Natural killer cell (primary cell): ENCODE measurements at regions not wholly inside any gene's neighbourhood (a gene's known extent, or its start where the extent isn't known, plus 50 kb on each side); places are given as distances from the start of the nearest gene placed in this dataset.

Experiments used
- ATAC-seq, 3 donors: fragments of 150-1000 bp in 2 of 3; fragments of 200-7000 bp in 1 of 3; cut with Tn5 transposase; 1 replicate in 1 of 3; 2 replicates in 2 of 3; pipeline ENCODE4 v1.10.0; 2021; ENCODE audit warnings: mild to moderate bottlenecking in 2 of 3, moderate library complexity in 2 of 3
- DNase-seq, 2 donors: peaks; one replicate each; pipeline versions ENCODE4 v3.0.0 to v3.0.0-alpha.2; 2013 to 2021; ENCODE audit warnings: mixed read lengths in 1 of 2
- H3K27ac ChIP-seq: one replicate; pipeline ENCODE4 v1.5.1; 2013; ENCODE audit warnings: mild to moderate bottlenecking, low read length
- H3K27me3 ChIP-seq: one replicate; pipeline ENCODE4 v1.6.1; 2013; ENCODE audit warnings: low read length; ENCODE audit not compliant: control insufficient read depth, insufficient read depth
- H3K36me3 ChIP-seq: one replicate; pipeline ENCODE4 v1.6.1; 2013; ENCODE audit warnings: low read length; ENCODE audit not compliant: control insufficient read depth, insufficient read depth
- H3K4me1 ChIP-seq: one replicate; pipeline ENCODE4 v1.6.1; 2013; ENCODE audit warnings: low read length; ENCODE audit not compliant: control insufficient read depth, insufficient read depth
- H3K4me3 ChIP-seq: one replicate; pipeline ENCODE4 v1.5.1; 2013; ENCODE audit warnings: low read length
- H3K9me3 ChIP-seq: one replicate; pipeline ENCODE4 v1.6.1; 2013; ENCODE audit warnings: low read length; ENCODE audit not compliant: control insufficient read depth, insufficient read depth
- H3K27ac Mint-ChIP-seq, 2 donors: one replicate each; pipeline ENCODE4 v1.8.0; 2022; ENCODE audit warnings: mild to moderate bottlenecking in 2 of 2, mixed read lengths in 2 of 2, moderate library complexity in 1 of 2
- H3K27me3 Mint-ChIP-seq, 2 donors: one replicate each; pipeline ENCODE4 v1.8.0; 2022; ENCODE audit warnings: low read depth in 2 of 2, mixed read lengths in 2 of 2
- H3K36me3 Mint-ChIP-seq: one replicate; pipeline ENCODE4 v1.8.0; 2022; ENCODE audit warnings: mixed read lengths
- H3K4me1 Mint-ChIP-seq, 2 donors: one replicate each; pipeline ENCODE4 v1.8.0; 2022; ENCODE audit warnings: mixed read lengths in 2 of 2
- H3K4me3 Mint-ChIP-seq: one replicate; pipeline ENCODE4 v1.8.0; 2022; ENCODE audit warnings: mild to moderate bottlenecking, moderate library complexity, mixed read lengths
- H3K9me3 Mint-ChIP-seq, 2 donors: one replicate each; pipeline ENCODE4 v1.8.0; 2022; ENCODE audit warnings: mixed read lengths in 2 of 2
- WGBS: methylation state at CpG from one replicate; pipeline ENCODE4 v1.1.7; 2013; ENCODE audit warnings: missing lambda C conversion rate; ENCODE audit not compliant: insufficient coverage; 5-methylcytosine and 5-hydroxymethylcytosine counted together
- intact Hi-C: fragments of 100-400 bp; cut with micrococcal nuclease; formaldehyde crosslinking; loops from one replicate; pipeline ENCODE4 v1.14.2; 2022
- TF ChIP-seq, protein P1 (sequence below): fragments of 200-600 bp; IDR thresholded peaks from one replicate; pipeline ENCODE4 v1.8.0; 2022; ENCODE audit warnings: antibody characterized with exemption

DNA sequence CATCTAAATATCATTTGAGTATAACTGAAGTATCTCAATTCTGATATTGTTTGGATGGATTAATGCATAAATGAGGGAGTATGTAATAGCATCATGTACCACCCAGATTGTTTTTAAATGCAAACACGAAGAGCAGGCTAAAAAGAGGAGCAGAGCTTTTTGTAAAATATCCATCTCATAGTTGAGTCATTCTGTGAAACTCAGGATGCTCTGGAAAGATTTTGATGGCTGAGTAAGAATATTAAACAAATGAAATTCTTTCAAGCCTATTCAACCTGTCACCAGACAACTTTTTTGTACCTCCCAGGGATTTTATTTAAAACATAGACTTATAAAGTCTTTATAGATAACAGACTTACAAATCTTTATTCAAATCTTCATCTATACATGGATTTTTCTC is 625.9 kb downstream of the TLE4 start:
- WGBS: 33% methylated on average over 1 of the region's 1 CpG
- Histone ChIP-seq H3K9me3 (no peaks in the 10 kb centered on the region), H3K36me3 (no peaks in the 10 kb centered on the region), H3K4me1 (no peaks in the 10 kb centered on the region), H3K27me3 (no peaks in the 10 kb centered on the region), H3K4me3 (no peak overlapping the region), H3K27ac (no peak overlapping the region)
- no peaks in the 10 kb centered on the region for H3K4me1 Mint-ChIP-seq
- no peak overlapping the region for H3K27ac Mint-ChIP-seq
- TF ChIP-seq, protein P1, sequence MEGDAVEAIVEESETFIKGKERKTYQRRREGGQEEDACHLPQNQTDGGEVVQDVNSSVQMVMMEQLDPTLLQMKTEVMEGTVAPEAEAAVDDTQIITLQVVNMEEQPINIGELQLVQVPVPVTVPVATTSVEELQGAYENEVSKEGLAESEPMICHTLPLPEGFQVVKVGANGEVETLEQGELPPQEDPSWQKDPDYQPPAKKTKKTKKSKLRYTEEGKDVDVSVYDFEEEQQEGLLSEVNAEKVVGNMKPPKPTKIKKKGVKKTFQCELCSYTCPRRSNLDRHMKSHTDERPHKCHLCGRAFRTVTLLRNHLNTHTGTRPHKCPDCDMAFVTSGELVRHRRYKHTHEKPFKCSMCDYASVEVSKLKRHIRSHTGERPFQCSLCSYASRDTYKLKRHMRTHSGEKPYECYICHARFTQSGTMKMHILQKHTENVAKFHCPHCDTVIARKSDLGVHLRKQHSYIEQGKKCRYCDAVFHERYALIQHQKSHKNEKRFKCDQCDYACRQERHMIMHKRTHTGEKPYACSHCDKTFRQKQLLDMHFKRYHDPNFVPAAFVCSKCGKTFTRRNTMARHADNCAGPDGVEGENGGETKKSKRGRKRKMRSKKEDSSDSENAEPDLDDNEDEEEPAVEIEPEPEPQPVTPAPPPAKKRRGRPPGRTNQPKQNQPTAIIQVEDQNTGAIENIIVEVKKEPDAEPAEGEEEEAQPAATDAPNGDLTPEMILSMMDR: no peak
- ATAC-seq: no peak
- no peaks in the 10 kb centered on the region for H3K36me3 Mint-ChIP-seq
- intact Hi-C loops: no loop called here
- DNase-seq: no peak
- no peaks in the 10 kb centered on the region for H3K27me3 Mint-ChIP-seq
- no peak overlapping the region for H3K4me3 Mint-ChIP-seq
- peaks cover 2 to 4% of the 10 kb centered on the region in 2 donors for H3K9me3 Mint-ChIP-seq

DNA sequence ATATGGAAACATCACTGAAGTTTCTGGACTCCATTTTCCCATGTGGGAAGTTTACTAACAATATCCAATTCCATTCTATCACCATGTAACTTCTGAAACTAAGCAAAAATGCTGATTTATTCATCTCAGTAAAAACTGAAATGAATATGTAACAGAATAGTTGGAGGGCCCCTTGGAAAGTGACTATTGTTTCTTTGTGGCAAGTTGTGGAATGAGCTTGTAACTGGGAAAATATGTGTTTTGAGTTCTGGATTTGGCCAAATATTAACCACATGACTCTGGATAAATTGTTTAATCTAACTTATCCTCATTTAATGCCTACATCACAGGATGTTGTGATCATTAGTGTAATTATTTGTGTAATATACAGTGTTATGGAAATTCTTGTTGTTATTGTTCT is 619.3 kb downstream of the TLE4 start:
- no peaks in the 10 kb centered on the region for H3K27me3 Mint-ChIP-seq
- peaks cover 0 to 4% of the 10 kb centered on the region in 2 donors for H3K9me3 Mint-ChIP-seq
- H3K4me3 Mint-ChIP-seq: no peak overlapping the region
- H3K36me3 ChIP-seq: no peaks in the 10 kb centered on the region
- no peak overlapping the region for H3K27ac Mint-ChIP-seq
- no peak overlapping the region for H3K4me3 ChIP-seq
- DNase-seq (no peak), ATAC-seq (no peak)
- intact Hi-C loops: no loop called here
- H3K27me3 ChIP-seq: no peaks in the 10 kb centered on the region
- H3K4me1 Mint-ChIP-seq: no peaks in the 10 kb centered on the region
- no peak overlapping the region for H3K27ac ChIP-seq
- TF ChIP-seq, protein P1: no peak
- no peaks in the 10 kb centered on the region for H3K36me3 Mint-ChIP-seq
- H3K9me3 ChIP-seq: no peaks in the 10 kb centered on the region
- no peaks in the 10 kb centered on the region for H3K4me1 ChIP-seq

DNA sequence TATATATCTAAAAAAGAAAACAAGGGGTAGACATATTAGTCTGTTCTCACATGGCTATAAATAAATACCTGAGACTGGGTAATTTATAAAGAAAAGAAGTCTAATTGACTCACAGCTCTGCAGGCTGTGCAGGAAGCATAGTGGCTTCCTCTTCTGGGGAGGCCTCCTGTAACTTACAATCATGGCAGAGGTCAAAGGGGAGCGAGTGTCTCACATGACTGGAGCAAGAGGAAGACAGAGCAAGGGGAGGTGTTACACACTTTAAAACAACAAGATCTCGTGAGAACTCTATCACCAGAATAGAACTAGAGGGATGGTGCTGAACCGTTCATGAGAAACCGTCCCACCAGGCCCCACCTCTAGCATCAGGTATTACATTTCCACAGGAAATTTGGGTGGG is 616.8 kb downstream of the TLE4 start:
- Histone ChIP-seq H3K9me3 (no peaks in the 10 kb centered on the region), H3K27ac (no peak overlapping the region), H3K27me3 (no peaks in the 10 kb centered on the region), H3K4me3 (no peak overlapping the region), H3K36me3 (no peaks in the 10 kb centered on the region), H3K4me1 (no peaks in the 10 kb centered on the region)
- no peaks in the 10 kb centered on the region for H3K27me3 Mint-ChIP-seq
- WGBS: 93% methylated on average over 4 of the region's 4 CpGs
- DNase-seq: no peak
- no peak overlapping the region for H3K4me3 Mint-ChIP-seq
- no peak for ATAC-seq
- H3K36me3 Mint-ChIP-seq: no peaks in the 10 kb centered on the region
- TF ChIP-seq, protein P1: no peak
- no peak overlapping the region for H3K27ac Mint-ChIP-seq
- intact Hi-C loops: no loop called here
- peaks cover 0 to 2% of the 10 kb centered on the region in 2 donors for H3K9me3 Mint-ChIP-seq
- H3K4me1 Mint-ChIP-seq: no peaks in the 10 kb centered on the region

- Mint-ChIP-seq H3K36me3 (no peaks in the 10 kb centered on the region), H3K9me3 (peaks cover 2% of the 10 kb centered on the region in 2 donors), H3K27me3 (no peaks in the 10 kb centered on the region), H3K4me3 (no peak overlapping the region), H3K27ac (no peak overlapping the region), H3K4me1 (no peaks in the 10 kb centered on the region)
- TF ChIP-seq, protein P1: no peak
- Histone ChIP-seq H3K9me3 (no peaks in the 10 kb centered on the region), H3K4me3 (no peak overlapping the region), H3K36me3 (no peaks in the 10 kb centered on the region), H3K27me3 (no peaks in the 10 kb centered on the region), H3K4me1 (no peaks in the 10 kb centered on the region), H3K27ac (no peak overlapping the region)
- intact Hi-C loops: no loop called here
- no peak for ATAC-seq
- 95% methylated on average over 27 of the region's 27 CpGs for WGBS
- DNase-seq: no peak
Observed at GRCh38 chr9:80185112-80185738, 613.5 kb downstream of the TLE4 start.
